ENCODE measurements at regions not wholly inside any gene's neighbourhood (a gene's known extent, or its start where the extent isn't known, plus 50 kb on each side); places are given as distances from the start of the nearest gene placed in this dataset.

DNA sequence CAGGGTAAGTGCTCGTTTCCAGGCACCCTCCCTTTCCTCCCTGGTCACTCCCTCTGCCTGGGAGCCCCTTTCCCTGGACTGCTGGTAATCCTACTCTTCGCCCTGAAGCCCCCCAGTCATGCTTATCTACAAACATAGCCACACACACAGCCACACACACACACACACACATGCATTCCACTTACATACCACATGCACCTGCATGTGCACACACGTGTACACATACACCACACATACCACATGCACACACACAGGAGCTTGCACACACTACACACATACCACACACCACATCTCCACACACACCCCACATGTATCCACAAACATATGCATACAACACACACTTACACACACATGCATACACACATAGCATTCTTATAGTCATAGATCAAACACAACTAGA is 358.5 kb downstream of the GADD45G start:
- Mint-ChIP-seq H3K36me3 (ENCODE audit: low read depth) (no peaks in the 10 kb centered on the region), H3K27me3 (no peaks in the 10 kb centered on the region), H3K9me3 (no peaks in the 10 kb centered on the region), H3K4me1 (ENCODE audit: low read depth) (peaks cover 16% of the 10 kb centered on the region), H3K4me3 (no peak overlapping the region), H3K27ac (no peak overlapping the region)
- H3K27ac ChIP-seq (ENCODE audit: low read depth in 1 of 2, low read length in 2 of 2), result no peak overlapping the region
- H3K27me3 ChIP-seq (ENCODE audit: control insufficient read depth in 1 of 2, insufficient read depth in 2 of 2, low read length in 2 of 2), result no peaks in the 10 kb centered on the region
- no peak for ATAC-seq (ENCODE audit: poor library complexity)
- H3K36me3 ChIP-seq (ENCODE audit: insufficient read depth, low read length), result no peaks in the 10 kb centered on the region
- intact Hi-C loops (cut with DNase I, micrococcal nuclease), result no loop called here
- CTCF ChIA-PET, result no interaction called here
- no peaks in the 10 kb centered on the region for H3K9me3 ChIP-seq (ENCODE audit: control insufficient read depth in 1 of 2, insufficient read depth in 1 of 2, low read length in 2 of 2)
- POLR2A ChIA-PET, result no interaction called here
- TF ChIP-seq, protein P1, sequence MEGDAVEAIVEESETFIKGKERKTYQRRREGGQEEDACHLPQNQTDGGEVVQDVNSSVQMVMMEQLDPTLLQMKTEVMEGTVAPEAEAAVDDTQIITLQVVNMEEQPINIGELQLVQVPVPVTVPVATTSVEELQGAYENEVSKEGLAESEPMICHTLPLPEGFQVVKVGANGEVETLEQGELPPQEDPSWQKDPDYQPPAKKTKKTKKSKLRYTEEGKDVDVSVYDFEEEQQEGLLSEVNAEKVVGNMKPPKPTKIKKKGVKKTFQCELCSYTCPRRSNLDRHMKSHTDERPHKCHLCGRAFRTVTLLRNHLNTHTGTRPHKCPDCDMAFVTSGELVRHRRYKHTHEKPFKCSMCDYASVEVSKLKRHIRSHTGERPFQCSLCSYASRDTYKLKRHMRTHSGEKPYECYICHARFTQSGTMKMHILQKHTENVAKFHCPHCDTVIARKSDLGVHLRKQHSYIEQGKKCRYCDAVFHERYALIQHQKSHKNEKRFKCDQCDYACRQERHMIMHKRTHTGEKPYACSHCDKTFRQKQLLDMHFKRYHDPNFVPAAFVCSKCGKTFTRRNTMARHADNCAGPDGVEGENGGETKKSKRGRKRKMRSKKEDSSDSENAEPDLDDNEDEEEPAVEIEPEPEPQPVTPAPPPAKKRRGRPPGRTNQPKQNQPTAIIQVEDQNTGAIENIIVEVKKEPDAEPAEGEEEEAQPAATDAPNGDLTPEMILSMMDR (IDR thresholded peaks at IDR 0.05), result no peak
- peaks cover 13% of the 10 kb centered on the region for H3K4me1 ChIP-seq (ENCODE audit: insufficient read depth, low read length)
- no peak overlapping the region for H3K4me3 ChIP-seq (ENCODE audit: low read length)
- no peak for DNase-seq

DNA sequence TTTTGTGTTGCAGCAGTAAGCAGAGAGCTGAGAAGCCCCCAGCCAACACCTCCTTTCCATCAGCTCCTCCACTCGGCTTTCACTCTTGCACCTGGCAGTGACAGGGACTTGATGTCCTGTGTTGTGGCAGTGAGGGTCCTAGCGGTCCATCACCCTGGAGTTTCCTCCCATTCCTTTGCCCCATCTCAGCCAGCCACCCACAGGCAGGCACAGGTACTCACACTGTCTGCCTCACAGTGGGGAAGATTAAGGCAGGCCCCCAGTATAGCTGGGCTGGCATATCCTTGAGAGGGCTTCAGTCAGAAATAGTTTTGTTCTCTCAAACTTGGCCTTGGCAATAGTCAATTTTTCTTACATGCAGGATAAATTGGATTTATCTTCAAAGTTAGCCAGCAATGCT is 362.7 kb downstream of the GADD45G start:
- no peak overlapping the region for H3K4me3 ChIP-seq (ENCODE audit: low read length)
- Mint-ChIP-seq H3K9me3 (no peaks in the 10 kb centered on the region), H3K4me3 (no peak overlapping the region), H3K27me3 (no peaks in the 10 kb centered on the region), H3K36me3 (ENCODE audit: low read depth) (no peaks in the 10 kb centered on the region), H3K4me1 (ENCODE audit: low read depth) (no peaks in the 10 kb centered on the region), H3K27ac (no peak overlapping the region)
- CTCF ChIA-PET, result no interaction called here
- H3K9me3 ChIP-seq (ENCODE audit: control insufficient read depth in 1 of 2, insufficient read depth in 1 of 2, low read length in 2 of 2), result no peaks in the 10 kb centered on the region
- DNase-seq, result no peak
- ATAC-seq (ENCODE audit: poor library complexity), result no peak
- POLR2A ChIA-PET, result no interaction called here
- no peak overlapping the region for H3K27ac ChIP-seq (ENCODE audit: low read depth in 1 of 2, low read length in 2 of 2)
- TF ChIP-seq, protein P1 (IDR thresholded peaks at IDR 0.05), result no peak
- H3K36me3 ChIP-seq (ENCODE audit: insufficient read depth, low read length), result no peaks in the 10 kb centered on the region
- H3K4me1 ChIP-seq (ENCODE audit: insufficient read depth, low read length), result peaks cover 2% of the 10 kb centered on the region
- intact Hi-C loops (cut with DNase I, micrococcal nuclease), result no loop called here
- no peaks in the 10 kb centered on the region for H3K27me3 ChIP-seq (ENCODE audit: control insufficient read depth in 1 of 2, insufficient read depth in 2 of 2, low read length in 2 of 2)

DNA sequence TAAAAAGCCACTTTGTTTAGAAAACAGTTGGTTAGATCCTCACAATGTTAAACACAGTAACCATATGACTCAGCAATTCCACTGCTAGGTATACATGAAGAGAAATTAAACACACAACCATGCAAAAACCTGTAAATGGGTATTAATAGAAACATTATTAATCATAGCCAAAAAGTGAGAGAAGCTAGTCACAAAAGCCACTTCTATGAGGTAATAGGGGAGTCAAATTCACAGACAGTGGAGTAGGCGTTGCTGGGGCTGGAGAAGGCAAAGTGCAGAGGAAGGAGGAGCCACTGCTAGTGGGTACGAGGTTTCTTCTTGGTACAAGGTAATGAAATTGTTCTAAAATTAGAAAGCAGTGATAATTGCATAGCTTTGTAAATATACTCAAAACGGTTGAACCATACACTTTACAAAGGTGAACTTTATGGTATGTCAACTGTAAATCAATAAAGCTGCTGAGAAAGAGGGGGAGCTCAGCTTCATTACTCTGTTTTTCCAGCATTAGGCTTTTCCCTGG is 364.4 kb downstream of the GADD45G start:
- Mint-ChIP-seq H3K27ac (no peak overlapping the region), H3K4me1 (ENCODE audit: low read depth) (no peaks in the 10 kb centered on the region), H3K9me3 (no peaks in the 10 kb centered on the region), H3K27me3 (no peaks in the 10 kb centered on the region), H3K4me3 (no peak overlapping the region), H3K36me3 (ENCODE audit: low read depth) (no peaks in the 10 kb centered on the region)
- Histone ChIP-seq H3K4me1 (ENCODE audit: insufficient read depth, low read length) (no peaks in the 10 kb centered on the region), H3K36me3 (ENCODE audit: insufficient read depth, low read length) (no peaks in the 10 kb centered on the region), H3K27me3 (ENCODE audit: control insufficient read depth in 1 of 2, insufficient read depth in 2 of 2, low read length in 2 of 2) (no peaks in the 10 kb centered on the region), H3K4me3 (ENCODE audit: low read length) (no peak overlapping the region), H3K27ac (ENCODE audit: low read depth in 1 of 2, low read length in 2 of 2) (no peak overlapping the region), H3K9me3 (ENCODE audit: control insufficient read depth in 1 of 2, insufficient read depth in 1 of 2, low read length in 2 of 2) (no peaks in the 10 kb centered on the region)
- ChIA-PET POLR2A (no interaction called here), CTCF (no interaction called here)
- intact Hi-C loops (cut with DNase I, micrococcal nuclease), result no loop called here
- no peak for DNase-seq
- no peak for ATAC-seq (ENCODE audit: poor library complexity)
- TF ChIP-seq, protein P1 (IDR thresholded peaks at IDR 0.05), result no peak

Measured in CD4-positive, alpha-beta T cell (primary cell).